MCF 10A (cell line): ENCODE measurements at regions not wholly inside any gene's neighbourhood (a gene's known extent, or its start where the extent isn't known, plus 50 kb on each side); places are given as distances from the start of the nearest gene placed in this dataset.
A peak's percentile ranks its signal among the peaks of the same experiment; 100 is the strongest.

Experiments
- BruUV-seq: library from RNA; stranded (reverse); fragments of 400-500 nt; replicated peaks from 2 replicates; lab custom pipeline; 2021; lab: Mats Ljungman, UMichigan
- CTCF ChIA-PET: fragments of 300-600 bp; sonication (Branson Sonifier 250); formaldehyde crosslinking; extraction: SDS; loops from one replicate; lab custom pipeline; 2021; ENCODE audit warnings: antibody characterized with exemption, inconsistent platforms; lab: Yijun Ruan, JAX
- POLR2A ChIA-PET: fragments of 300-600, 350-650 bp; sonication (Branson Sonifier 250); formaldehyde crosslinking; extraction: SDS; loops from one replicate; lab custom pipeline; 2020; ENCODE audit warnings: antibody characterized with exemption, inconsistent platforms; lab: Yijun Ruan, JAX
- DNase-seq: peaks from one replicate; pipeline ENCODE4 v3.0.0-alpha.2; 2018; ENCODE audit not compliant: unreplicated experiment
- H3K27ac Mint-ChIP-seq: one replicate; pipeline ENCODE4 v1.8.0; 2022; ENCODE audit warnings: mild to moderate bottlenecking, low read depth, mixed read lengths; ENCODE audit not compliant: unreplicated experiment
- H3K27me3 Mint-ChIP-seq: one replicate; pipeline ENCODE4 v1.8.0; 2022; ENCODE audit warnings: mixed read lengths; ENCODE audit not compliant: insufficient read depth, unreplicated experiment
- H3K36me3 Mint-ChIP-seq: one replicate; pipeline ENCODE4 v1.8.0; 2022; ENCODE audit warnings: mild to moderate bottlenecking, moderate library complexity, mixed read lengths; ENCODE audit not compliant: insufficient read depth, unreplicated experiment
- H3K4me1 Mint-ChIP-seq: one replicate; pipeline ENCODE4 v1.8.0; 2022; ENCODE audit warnings: mixed read lengths; ENCODE audit not compliant: insufficient read depth, unreplicated experiment
- H3K4me3 Mint-ChIP-seq: one replicate; pipeline ENCODE4 v1.8.0; 2022; ENCODE audit warnings: mild to moderate bottlenecking, moderate library complexity, mixed read lengths; ENCODE audit not compliant: unreplicated experiment
- H3K9me3 Mint-ChIP-seq: one replicate; pipeline ENCODE4 v1.8.0; 2022; ENCODE audit warnings: mixed read lengths; ENCODE audit not compliant: unreplicated experiment
- CTCF ChIP-seq: fragments of 200-600 bp; IDR thresholded peaks from one replicate; pipeline ENCODE4 v1.8.0; 2022; ENCODE audit warnings: antibody characterized with exemption, mild to moderate bottlenecking; ENCODE audit not compliant: unreplicated experiment
- intact Hi-C: fragments of 100-400 bp; cut with micrococcal nuclease; formaldehyde crosslinking; loops from 2 replicates; pipeline ENCODE4 v1.14.1; 2022

- no TSS peak for BruUV-seq
- Mint-ChIP-seq H3K27ac (peak overlapping the region; percentile 100), H3K4me3 (peak overlapping the region; percentile 66), H3K36me3 (peaks cover 11% of the 10 kb centered on the region), H3K27me3 (no peaks in the 10 kb centered on the region), H3K4me1 (peaks cover 46% of the 10 kb centered on the region), H3K9me3 (no peaks in the 10 kb centered on the region)
- POLR2A ChIA-PET, result interaction anchor here (0.6 to 3.0 kb wide), 16 partner anchors 10 to 1408 kb away, joined by 3 to 35 read pairs (median 3); no protein-coding TSS in a partner anchor
- CTCF ChIA-PET, result interaction anchor here (0.7 to 1.7 kb wide), 2 partner anchors 35 to 150 kb away, joined by 3 to 9 read pairs; no protein-coding TSS in a partner anchor
- intact Hi-C loops, result loop anchor here (1.0 to 5.0 kb wide), 2 partner anchors 120 to 151 kb away; partner anchors contain the start of genes ASB7 and LINS1
- no peak for TF ChIP-seq CTCF
- no peak for DNase-seq
Observed at GRCh38 chr15:100722551-100723314, 120.3 kb downstream of the ASB7 start.

GRCh38 chr15:100723315-100723801 is 121.0 kb downstream of the ASB7 start:
- intact Hi-C loops, result loop anchor here (5.0 kb wide), 1 partner anchor 121 kb away; the partner anchor contains the start of genes ASB7 and LINS1
- no peak for TF ChIP-seq CTCF
- POLR2A ChIA-PET, result interaction anchor here (0.6 to 3.0 kb wide), 7 partner anchors 10 to 197 kb away, joined by 3 to 35 read pairs (median 4); no protein-coding TSS in a partner anchor
- H3K27ac Mint-ChIP-seq, result peak overlapping the region; percentile 100
- H3K27me3 Mint-ChIP-seq, result no peaks in the 10 kb centered on the region
- H3K9me3 Mint-ChIP-seq, result no peaks in the 10 kb centered on the region
- CTCF ChIA-PET, result no interaction called here
- H3K36me3 Mint-ChIP-seq, result peaks cover 11% of the 10 kb centered on the region
- peak; percentile 29 for DNase-seq
- no TSS peak for BruUV-seq
- peaks cover 51% of the 10 kb centered on the region for H3K4me1 Mint-ChIP-seq
- H3K4me3 Mint-ChIP-seq, result peak overlapping the region; percentile 66

GRCh38 chr15:100725121-100726069 is 123.0 kb downstream of the ASB7 start:
- DNase-seq, result peak; percentile 29
- Mint-ChIP-seq H3K9me3 (no peaks in the 10 kb centered on the region), H3K4me1 (peaks cover 48% of the 10 kb centered on the region), H3K27ac (peak overlapping the region; percentile 96), H3K27me3 (no peaks in the 10 kb centered on the region), H3K36me3 (peaks cover 6% of the 10 kb centered on the region), H3K4me3 (no peak overlapping the region)
- ChIA-PET CTCF (interaction anchor here (0.8 kb wide), 2 partner anchors 117 to 148 kb away, joined by 3 read pairs; no protein-coding TSS in a partner anchor), POLR2A (interaction anchor here (0.6 to 2.5 kb wide), 5 partner anchors 9 to 998 kb away, joined by 3 to 13 read pairs (median 4); partner anchors contain the start of genes ASB7 and LINS1)
- no peak for TF ChIP-seq CTCF
- intact Hi-C loops, result no loop called here
- BruUV-seq, result no TSS peak
